GM12891 (cell line): ENCODE measurements at regions not wholly inside any gene's neighbourhood (a gene's known extent, or its start where the extent isn't known, plus 50 kb on each side); places are given as distances from the start of the nearest gene placed in this dataset.

Experiments
- DNase-seq: peaks from one replicate; pipeline ENCODE4 v3.0.0; 2011; ENCODE audit warnings: low spot score; ENCODE audit not compliant: insufficient read length
- FAIRE-seq: peaks from 2 replicates; lab custom pipeline; 2011; peaks lifted over from hg19 to GRCh38; lab: Jason Lieb, UNC
- PAX5 ChIP-seq: IDR thresholded peaks from 2 replicates; pipeline ENCODE4 v1.6.1; 2011; ENCODE audit warnings: low read length, moderate library complexity, mild to moderate bottlenecking; ENCODE audit not compliant: insufficient read depth, severe bottlenecking
- POLR2A ChIP-seq: IDR thresholded peaks from 2 replicates; pipeline ENCODE4 v1.6.1; 2011; ENCODE audit warnings: low read depth, low read length, control low read depth
- POLR2AphosphoS5 ChIP-seq: IDR thresholded peaks from 2 replicates; pipeline ENCODE4 v1.6.1; 2011; ENCODE audit warnings: low read depth, low read length, control low read depth
- POU2F2 ChIP-seq: IDR thresholded peaks from 2 replicates; pipeline ENCODE4 v1.6.1; 2011; ENCODE audit warnings: low read depth, mild to moderate bottlenecking, control low read depth, low read length, moderate library complexity
- SPI1 ChIP-seq: IDR thresholded peaks from 2 replicates; pipeline ENCODE4 v1.6.1; 2011; ENCODE audit warnings: low read depth, low read length, control low read depth
- TAF1 ChIP-seq: IDR thresholded peaks from 2 replicates; pipeline ENCODE4 v1.6.1; 2011; ENCODE audit warnings: low read depth, low read length, control low read depth

GRCh38 chr12:111181143-111181726 is 187.7 kb downstream of the PHETA1 start:
- DNase-seq (no peak), FAIRE-seq (no peak)
- TF ChIP-seq POLR2A = no peak
- no peak for TF ChIP-seq TAF1
- TF ChIP-seq PAX5 = no peak
- no peak for TF ChIP-seq POU2F2
- no peak for TF ChIP-seq POLR2AphosphoS5
- no peak for TF ChIP-seq SPI1

- FAIRE-seq = no peak
- no peak for DNase-seq
- TF ChIP-seq POU2F2 (no peak), TAF1 (no peak), PAX5 (no peak)
Observed at GRCh38 chr12:111180426-111181142, 188.3 kb downstream of the PHETA1 start.

- DNase-seq = no peak
- no peak for TF ChIP-seq PAX5
- no peak for TF ChIP-seq POLR2AphosphoS5
- TF ChIP-seq POLR2A = no peak
- no peak for TF ChIP-seq TAF1
- TF ChIP-seq POU2F2 = no peak
- TF ChIP-seq SPI1 = no peak
- no peak for FAIRE-seq
Observed at GRCh38 chr12:111178181-111179081, 190.5 kb downstream of the PHETA1 start.

- no peak for FAIRE-seq
- TF ChIP-seq POU2F2 = no peak
- no peak for TF ChIP-seq PAX5
- TF ChIP-seq POLR2AphosphoS5 = no peak
- no peak for TF ChIP-seq POLR2A
- TF ChIP-seq SPI1 = no peak
- no peak for TF ChIP-seq TAF1
- DNase-seq = no peak
Observed at GRCh38 chr12:111175396-111176094, 193.3 kb downstream of the PHETA1 start.

GRCh38 chr12:111174961-111175345 is 193.9 kb downstream of the PHETA1 start:
- TF ChIP-seq TAF1 (no peak), POLR2AphosphoS5 (no peak), PAX5 (no peak), POLR2A (no peak), POU2F2 (no peak), SPI1 (no peak)
- FAIRE-seq (no peak), DNase-seq (no peak)

GRCh38 chr12:111174251-111174960 is 194.5 kb downstream of the PHETA1 start:
- FAIRE-seq (peak; percentile 84), DNase-seq (no peak)
- TF ChIP-seq SPI1 (no peak), POLR2AphosphoS5 (no peak), PAX5 (no peak), POU2F2 (no peak), POLR2A (no peak), TAF1 (no peak)

GRCh38 chr12:111173836-111174235 is 195.1 kb downstream of the PHETA1 start:
- DNase-seq (no peak), FAIRE-seq (no peak)
- no peak for TF ChIP-seq POLR2A
- no peak for TF ChIP-seq TAF1
- TF ChIP-seq PAX5 = no peak
- TF ChIP-seq SPI1 = no peak
- TF ChIP-seq POLR2AphosphoS5 = no peak
- TF ChIP-seq POU2F2 = no peak

- FAIRE-seq (no peak), DNase-seq (no peak)
- TF ChIP-seq POLR2A = no peak
- TF ChIP-seq POU2F2 = no peak
- TF ChIP-seq PAX5 = no peak
- TF ChIP-seq POLR2AphosphoS5 = no peak
- TF ChIP-seq TAF1 = no peak
- TF ChIP-seq SPI1 = no peak
Observed at GRCh38 chr12:111173391-111173790, 195.5 kb downstream of the PHETA1 start.
